HCT116 (cell line): ENCODE measurements at regions not wholly inside any gene's neighbourhood (a gene's known extent, or its start where the extent isn't known, plus 50 kb on each side); places are given as distances from the start of the nearest gene placed in this dataset.

Experiments used
- CTCF ChIP-seq, 3 experiments: fragments of 200-600 bp in 1 of 3; sonication (generic) in 1 of 3; IDR thresholded peaks in 2 of 3; conservative IDR thresholded peaks in 1 of 3; 2 replicates each; pipeline ENCODE4 v1.5.1; 2012 to 2017; ENCODE audit warnings: low read depth in 2 of 3, low read length in 2 of 3, antibody characterized with exemption in 1 of 3, borderline replicate concordance in 1 of 3, control low read depth in 1 of 3, mild to moderate bottlenecking in 1 of 3, mixed read lengths in 1 of 3, mixed run types in 1 of 3, moderate library complexity in 1 of 3; ENCODE audit not compliant: insufficient read depth in 1 of 3
- EZH2 ChIP-seq: fragments of 200-600 bp; sonication (generic); IDR thresholded peaks from 2 replicates; pipeline ENCODE4 v1.6.1; 2017; ENCODE audit warnings: antibody characterized with exemption, mixed run types
- MAX ChIP-seq: IDR thresholded peaks from 2 replicates; pipeline ENCODE4 v1.6.1; 2012
- POLR2AphosphoS5 ChIP-seq: IDR thresholded peaks from 2 replicates; pipeline ENCODE4 v1.6.1; 2011; ENCODE audit warnings: mild to moderate bottlenecking, low read depth, low read length, moderate library complexity
- RAD21 ChIP-seq: IDR thresholded peaks from 2 replicates; pipeline ENCODE4 v1.6.1; 2012; ENCODE audit warnings: low read depth, mild to moderate bottlenecking
- SIN3A ChIP-seq: IDR thresholded peaks from 2 replicates; pipeline ENCODE4 v1.6.1; 2012; ENCODE audit warnings: low read depth
- YY1 ChIP-seq: IDR thresholded peaks from 2 replicates; pipeline ENCODE4 v1.6.1; 2011; ENCODE audit warnings: low read length, low read depth, moderate library complexity, mild to moderate bottlenecking; ENCODE audit not compliant: insufficient replicate concordance; ENCODE audit errors: extremely low read depth
- ZBTB33 ChIP-seq: IDR thresholded peaks from 2 replicates; pipeline ENCODE4 v1.6.1; 2011; ENCODE audit warnings: mild to moderate bottlenecking, low read length, moderate library complexity; ENCODE audit not compliant: insufficient replicate concordance; ENCODE audit errors: extremely low read depth
- TF ChIP-seq, protein P1 (sequence below): IDR thresholded peaks from 2 replicates; pipeline ENCODE4 v1.6.1; 2012; ENCODE audit warnings: low read depth

DNA sequence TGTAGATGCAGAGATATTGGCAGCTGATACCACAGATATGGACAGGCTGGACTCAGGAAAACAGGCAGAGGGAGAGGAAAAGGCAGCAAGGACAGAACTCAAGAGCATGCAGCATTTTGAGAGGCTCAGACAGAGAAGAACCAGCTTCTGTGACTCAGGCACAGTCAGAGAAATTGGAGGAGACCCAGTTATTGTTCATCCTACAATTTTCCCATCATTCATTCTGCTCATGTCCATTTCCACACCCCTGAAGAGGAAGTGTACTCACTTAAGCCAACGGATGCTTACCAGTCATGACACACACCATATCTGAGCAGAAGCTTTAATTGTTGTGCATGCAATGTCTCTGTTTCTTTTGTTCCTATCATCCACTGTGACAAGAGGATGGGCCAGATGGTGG, 359.8 kb upstream of the HTR2A start:
- TF ChIP-seq CTCF (IDR thresholded peaks at IDR 0.05 in 2 of 3, conservative IDR thresholded peaks at IDR 0.05 in 1 of 3; ENCODE audit: borderline replicate concordance in 1 of 3, insufficient read depth in 1 of 3, low read depth in 2 of 3, low read length in 2 of 3), result no peak
- TF ChIP-seq, protein P1, sequence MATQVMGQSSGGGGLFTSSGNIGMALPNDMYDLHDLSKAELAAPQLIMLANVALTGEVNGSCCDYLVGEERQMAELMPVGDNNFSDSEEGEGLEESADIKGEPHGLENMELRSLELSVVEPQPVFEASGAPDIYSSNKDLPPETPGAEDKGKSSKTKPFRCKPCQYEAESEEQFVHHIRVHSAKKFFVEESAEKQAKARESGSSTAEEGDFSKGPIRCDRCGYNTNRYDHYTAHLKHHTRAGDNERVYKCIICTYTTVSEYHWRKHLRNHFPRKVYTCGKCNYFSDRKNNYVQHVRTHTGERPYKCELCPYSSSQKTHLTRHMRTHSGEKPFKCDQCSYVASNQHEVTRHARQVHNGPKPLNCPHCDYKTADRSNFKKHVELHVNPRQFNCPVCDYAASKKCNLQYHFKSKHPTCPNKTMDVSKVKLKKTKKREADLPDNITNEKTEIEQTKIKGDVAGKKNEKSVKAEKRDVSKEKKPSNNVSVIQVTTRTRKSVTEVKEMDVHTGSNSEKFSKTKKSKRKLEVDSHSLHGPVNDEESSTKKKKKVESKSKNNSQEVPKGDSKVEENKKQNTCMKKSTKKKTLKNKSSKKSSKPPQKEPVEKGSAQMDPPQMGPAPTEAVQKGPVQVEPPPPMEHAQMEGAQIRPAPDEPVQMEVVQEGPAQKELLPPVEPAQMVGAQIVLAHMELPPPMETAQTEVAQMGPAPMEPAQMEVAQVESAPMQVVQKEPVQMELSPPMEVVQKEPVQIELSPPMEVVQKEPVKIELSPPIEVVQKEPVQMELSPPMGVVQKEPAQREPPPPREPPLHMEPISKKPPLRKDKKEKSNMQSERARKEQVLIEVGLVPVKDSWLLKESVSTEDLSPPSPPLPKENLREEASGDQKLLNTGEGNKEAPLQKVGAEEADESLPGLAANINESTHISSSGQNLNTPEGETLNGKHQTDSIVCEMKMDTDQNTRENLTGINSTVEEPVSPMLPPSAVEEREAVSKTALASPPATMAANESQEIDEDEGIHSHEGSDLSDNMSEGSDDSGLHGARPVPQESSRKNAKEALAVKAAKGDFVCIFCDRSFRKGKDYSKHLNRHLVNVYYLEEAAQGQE, result no peak
- TF ChIP-seq ZBTB33, result no peak
- TF ChIP-seq POLR2AphosphoS5, result no peak
- no peak for TF ChIP-seq YY1
- TF ChIP-seq EZH2, result no peak
- TF ChIP-seq RAD21, result no peak
- no peak for TF ChIP-seq SIN3A
- no peak for TF ChIP-seq MAX
